NCI-H446 (cell line): ENCODE measurements at regions not wholly inside any gene's neighbourhood (a gene's known extent, or its start where the extent isn't known, plus 50 kb on each side); places are given as distances from the start of the nearest gene placed in this dataset.
"Not testable (repeated sequence)": the region's sequence is repeated elsewhere in the genome, so short reads cannot be mapped to it uniquely, and the experiment has no call there.

ENCODE experiments used
- DNase-seq, 2 experiments: peaks; one replicate each; lab custom pipeline; 2025; lab: John Stamatoyannopoulos, UW

DNA sequence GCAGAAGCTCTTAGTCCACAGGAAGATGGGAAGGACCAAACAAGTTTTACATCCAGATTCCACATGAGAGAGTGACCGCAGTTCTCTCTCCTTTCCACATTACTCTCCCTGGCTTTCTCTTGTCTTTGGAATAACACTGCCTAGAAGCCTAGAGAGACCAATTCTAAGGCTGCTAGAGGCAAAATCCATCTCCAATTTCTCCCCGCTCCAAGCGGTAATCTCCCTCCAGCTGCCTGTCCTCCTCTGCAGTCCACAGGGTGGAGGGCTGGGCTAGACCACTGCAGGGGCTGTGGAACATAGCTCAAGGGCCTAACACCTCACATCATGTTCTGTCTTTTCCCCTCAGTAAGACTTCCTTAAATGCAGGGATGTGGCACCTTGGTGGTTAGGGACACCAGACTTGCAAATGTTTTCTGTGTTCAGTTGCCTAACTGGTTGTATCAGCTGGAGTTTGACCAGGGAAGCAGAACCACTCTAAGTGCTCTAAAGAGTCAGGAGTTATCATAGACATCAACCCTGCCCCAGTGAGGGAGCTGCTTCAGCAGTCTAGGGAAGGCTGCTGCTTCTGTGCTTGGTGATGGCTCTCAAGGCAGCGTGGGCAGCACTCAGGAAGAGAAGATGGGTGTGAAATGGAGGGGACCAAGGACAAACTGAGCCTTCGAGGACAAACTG is 423.1 kb downstream of the BCOR start:
- DNase-seq, result no peak

- DNase-seq, result no peak
Observed at GRCh38 chrX:39675162-39675553, 422.6 kb downstream of the BCOR start.

- peak in 1 of 2 experiments; percentile 56 for DNase-seq
Observed at GRCh38 chrX:39675619-39676018, 422.1 kb downstream of the BCOR start.

DNA sequence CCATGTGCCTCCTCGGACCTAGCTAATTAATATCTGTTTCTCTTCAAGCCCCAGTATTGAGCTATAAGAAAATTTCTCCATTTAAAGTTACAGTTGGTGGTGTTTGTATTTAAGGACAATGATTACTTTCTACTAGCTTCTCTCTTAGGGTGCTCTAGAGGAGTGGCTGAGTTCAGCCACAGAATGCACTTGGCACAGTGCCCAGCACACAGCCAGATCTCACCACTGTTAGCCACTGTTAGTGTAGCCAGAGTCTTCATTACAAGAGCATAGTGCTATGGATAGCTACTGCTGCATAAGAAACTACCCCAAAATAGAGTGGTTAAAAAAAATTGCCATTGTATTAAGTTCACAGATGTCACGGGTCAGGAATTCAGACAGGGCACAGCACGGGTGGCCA is 421.3 kb downstream of the BCOR start:
- DNase-seq, result no peak

DNA sequence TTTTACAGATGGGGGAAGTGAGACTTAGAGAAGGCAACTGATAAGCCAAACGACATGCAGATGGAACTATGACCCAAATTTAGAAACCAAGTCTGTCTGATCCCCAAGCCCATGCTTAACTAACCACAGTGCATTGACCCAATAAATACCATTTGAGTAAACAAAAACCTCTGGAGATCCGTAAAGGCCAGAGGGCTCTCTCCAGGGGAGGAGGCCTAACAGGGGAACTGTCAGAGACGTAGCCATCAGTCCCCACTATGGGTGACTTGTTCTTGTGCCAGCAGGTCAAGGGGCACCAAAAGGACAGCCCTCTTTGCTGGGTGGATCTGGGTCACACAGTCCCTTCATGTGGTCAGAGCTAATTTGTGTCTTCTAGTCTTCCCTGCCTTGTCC is 420.2 kb downstream of the BCOR start:
- DNase-seq, result no peak

DNA sequence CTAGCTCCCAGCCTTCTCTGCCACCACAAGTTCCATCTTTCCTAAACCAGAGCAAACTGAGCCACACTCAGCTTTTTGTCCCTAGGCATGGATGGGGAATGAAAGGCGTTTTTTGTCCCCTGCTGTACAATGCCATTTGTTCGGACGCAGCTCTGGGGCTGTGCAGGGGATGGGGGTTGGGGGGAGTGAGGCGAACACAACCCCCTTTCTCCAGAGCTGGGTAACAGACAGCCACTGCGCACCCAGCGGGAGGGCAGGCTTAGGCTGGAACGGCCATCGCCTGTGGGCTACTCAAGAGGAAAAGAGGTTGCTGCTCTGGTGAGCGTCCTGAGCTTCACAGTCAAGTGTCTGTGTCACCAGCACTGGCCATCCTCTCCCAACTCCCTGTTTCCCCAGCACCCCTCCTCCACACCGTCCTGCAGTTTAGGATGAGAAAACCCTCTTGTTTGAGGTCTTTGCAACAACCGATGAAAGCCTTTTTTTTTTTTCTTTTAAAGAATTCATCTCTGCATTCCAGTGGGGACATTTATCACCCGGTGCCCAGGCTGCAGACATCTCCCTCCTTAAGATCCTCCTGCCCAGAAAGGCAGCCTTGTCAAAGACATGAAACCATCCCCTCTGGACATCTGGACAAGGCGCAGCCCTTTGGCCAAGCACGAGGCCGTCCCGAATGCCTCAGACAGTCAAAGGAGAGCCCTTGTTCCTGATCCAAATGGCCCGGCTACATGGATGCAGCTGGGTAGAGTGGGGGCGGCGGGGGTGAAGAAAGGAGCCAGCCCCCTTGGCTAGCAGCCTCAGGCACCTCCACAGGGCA is 419.6 kb downstream of the BCOR start:
- DNase-seq, result no peak

DNA sequence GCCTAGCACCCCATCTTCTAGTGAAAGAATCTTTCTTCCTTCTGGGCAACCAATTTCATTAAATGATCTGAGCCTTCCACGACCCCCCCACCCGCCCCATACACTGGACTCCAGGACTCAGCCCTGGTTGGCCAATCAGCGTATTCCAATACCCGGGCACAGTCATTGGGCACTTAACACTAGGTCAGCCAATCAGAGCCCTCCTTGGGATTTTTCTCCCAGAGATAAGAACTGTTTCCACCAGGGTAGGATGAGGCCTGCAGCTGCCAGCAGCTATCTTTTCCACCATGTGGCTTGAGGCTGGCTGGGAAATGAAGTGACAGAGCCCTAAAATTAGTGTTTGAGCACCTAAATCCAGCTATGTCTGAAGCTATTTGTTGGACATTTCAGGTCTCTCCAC is 418.8 kb downstream of the BCOR start:
- DNase-seq, result no peak

GRCh38 chrX:39679497-39680157 is 418.1 kb downstream of the BCOR start:
- no peak for DNase-seq

DNA sequence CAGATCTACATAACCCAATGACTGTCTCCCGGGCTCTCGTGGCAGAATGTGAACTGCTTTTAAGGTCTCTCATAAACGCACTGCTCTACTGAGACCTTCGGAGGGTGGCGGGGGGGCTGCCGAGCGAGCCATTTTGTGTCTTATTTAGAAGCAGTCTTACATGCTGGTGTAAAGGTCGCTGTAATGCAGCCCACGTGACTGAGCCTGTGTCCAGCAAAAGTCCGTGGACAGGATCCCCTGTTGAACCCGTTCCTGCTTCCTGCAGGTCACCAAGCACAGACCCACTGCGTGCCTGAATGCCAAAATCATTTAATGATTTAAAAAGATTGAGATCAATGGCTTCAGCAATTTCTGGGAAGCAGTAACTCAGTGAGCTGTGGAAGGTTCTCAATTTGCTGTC is 415.9 kb downstream of the BCOR start:
- no peak for DNase-seq

DNA sequence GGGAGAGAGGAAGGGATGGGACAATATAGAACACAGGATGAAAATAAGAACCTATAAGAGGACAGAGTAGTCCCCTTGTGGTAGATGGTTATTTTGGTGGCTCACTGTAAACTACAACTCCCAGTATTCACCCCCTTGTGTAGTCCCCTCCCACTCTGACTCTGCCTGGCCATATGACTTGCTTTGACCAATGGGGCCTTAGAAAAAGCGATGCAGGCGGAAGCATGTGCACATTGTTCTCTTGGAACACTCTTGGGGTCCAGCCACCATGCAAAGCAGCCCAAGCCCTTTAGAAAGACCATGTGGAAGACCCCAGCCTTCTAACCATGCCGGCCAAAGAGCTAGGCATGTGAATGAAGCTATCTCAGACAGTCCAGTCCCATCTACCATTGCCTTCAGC is 415.0 kb downstream of the BCOR start:
- DNase-seq, result no peak

GRCh38 chrX:39688219-39688575 is 409.6 kb downstream of the BCOR start:
- DNase-seq, result no peak

GRCh38 chrX:39688576-39689375 is 409.0 kb downstream of the BCOR start:
- peak in 1 of 2 experiments; percentile 45 for DNase-seq

- DNase-seq, result no peak
Observed at GRCh38 chrX:39689376-39690104, 408.2 kb downstream of the BCOR start.

DNA sequence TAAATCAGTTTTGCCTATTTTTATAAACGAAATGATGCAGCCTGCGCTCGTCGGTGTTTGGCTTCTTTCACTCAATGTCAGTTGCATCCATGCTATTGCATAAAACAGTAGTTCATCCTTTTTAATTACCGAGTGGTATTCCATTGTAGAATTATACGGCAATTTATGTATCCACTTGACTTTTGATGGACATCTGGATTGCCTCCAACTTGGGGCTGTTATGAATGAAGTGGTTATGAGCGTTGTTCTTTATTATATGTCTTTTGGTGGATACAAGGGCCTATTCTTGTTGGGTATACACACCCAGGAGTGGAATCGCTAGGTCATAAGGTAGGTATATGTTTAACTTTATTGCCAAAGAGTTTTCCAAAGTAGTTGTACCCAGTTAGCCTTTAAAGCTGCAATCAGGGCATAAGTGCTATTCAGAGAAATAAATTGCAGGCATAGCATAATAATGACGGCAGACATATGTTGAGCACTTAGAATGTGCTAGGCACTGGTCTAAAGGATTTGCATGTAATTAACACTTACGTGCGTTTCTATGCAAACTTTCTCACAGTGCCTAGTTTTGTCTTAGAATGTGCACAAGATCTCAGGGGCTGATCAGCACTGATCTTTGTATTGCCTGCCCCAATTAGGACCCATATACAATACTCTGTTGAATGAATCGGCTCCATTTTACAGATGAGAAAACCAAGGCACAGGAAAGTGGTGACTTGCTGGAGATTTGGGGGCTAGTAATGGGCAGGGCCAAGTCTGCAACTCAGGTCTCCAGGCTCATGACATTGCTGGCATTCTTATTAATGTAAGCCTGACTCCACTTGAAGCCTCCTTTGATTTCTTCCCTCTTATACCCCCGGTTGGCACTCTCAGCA is 407.0 kb downstream of the BCOR start:
- no peak for DNase-seq

- DNase-seq, result no peak
Observed at GRCh38 chrX:39691724-39692123, 406.0 kb downstream of the BCOR start.

GRCh38 chrX:39692796-39693195 is 405.0 kb downstream of the BCOR start:
- DNase-seq, result no peak

DNA sequence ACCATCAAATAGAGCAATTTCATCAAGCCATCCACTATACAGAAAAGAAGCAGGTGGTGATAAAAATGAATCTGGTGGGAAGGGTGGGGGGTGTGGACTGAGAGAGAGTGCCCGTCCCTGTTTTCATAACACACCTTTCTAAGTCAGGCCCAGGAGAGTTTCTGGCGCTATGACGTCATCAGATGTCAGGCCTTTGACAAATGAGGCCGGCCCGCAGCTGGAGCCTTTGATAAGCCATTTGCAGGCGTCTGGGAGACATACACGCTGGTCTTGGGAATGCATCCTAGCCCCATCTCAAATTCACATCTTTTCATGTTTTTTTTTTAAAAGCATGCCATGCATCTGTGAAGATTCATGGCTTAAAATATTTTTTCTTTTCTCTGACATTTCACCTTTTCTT is 404.5 kb downstream of the BCOR start:
- no peak for DNase-seq

GRCh38 chrX:39702636-39703035 is 395.1 kb downstream of the BCOR start:
- DNase-seq, result not testable (repeated sequence)

DNA sequence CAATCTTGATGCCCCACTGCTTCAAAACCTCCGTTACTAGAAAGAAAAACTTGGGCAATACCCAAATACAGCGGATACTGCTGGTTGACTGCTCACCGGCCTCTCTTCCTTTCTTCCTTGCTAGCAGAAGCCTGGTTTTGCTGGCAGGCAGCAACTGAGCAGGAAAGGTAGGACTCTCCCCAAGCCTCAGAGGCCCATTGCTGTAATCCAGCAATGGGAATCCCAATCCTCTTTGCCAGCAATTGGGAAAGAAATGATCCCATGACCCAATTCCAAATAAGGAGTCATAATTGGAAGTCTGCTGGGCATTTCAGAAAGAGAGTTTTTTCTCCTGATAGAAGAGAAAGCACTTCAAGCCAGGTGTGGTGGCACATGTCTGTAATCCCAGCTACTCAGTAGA is 394.5 kb downstream of the BCOR start:
- DNase-seq, result no peak

- DNase-seq, result no peak
Observed at GRCh38 chrX:39704590-39704989, 393.2 kb downstream of the BCOR start.

DNA sequence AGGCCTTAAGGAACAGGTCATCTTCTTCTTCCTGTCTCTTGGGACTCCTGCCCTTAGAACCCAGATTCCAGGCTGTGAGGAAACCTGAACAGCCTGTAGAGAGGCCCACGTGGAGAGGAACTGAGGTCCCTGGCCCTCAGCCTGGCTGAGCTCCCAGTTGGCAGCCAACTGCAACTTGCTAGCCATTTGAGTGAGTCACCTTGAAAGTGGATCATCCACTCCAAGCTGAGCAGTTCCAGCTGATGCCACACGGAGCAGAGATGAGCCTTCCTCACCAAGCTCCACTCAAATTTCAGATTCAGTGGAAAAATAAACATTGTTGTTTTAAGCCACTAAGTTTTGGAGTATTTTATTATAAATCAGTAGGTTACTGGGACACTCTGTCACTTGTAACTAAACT is 392.5 kb downstream of the BCOR start:
- DNase-seq, result peak; percentile 27 to 87
